GM20431 (cell line): ENCODE measurements at regions not wholly inside any gene's neighbourhood (a gene's known extent, or its start where the extent isn't known, plus 50 kb on each side); places are given as distances from the start of the nearest gene placed in this dataset.
"Not testable (repeated sequence)": the region's sequence is repeated elsewhere in the genome, so short reads cannot be mapped to it uniquely, and the experiment has no call there.

ENCODE experiments used
- in situ Hi-C: fragments of 300-500 bp; cut with MseI, MboI; formaldehyde crosslinking; loops from one replicate; pipeline ENCODE4 v1.15.0; 2020; ENCODE audit warnings: low sequenced_read_pairs; ENCODE audit not compliant: unreplicated experiment

GRCh38 chr9:28135549-28135948, 562.3 kb upstream of the C9orf72 start:
- in situ Hi-C loops = no loop called here

GRCh38 chr9:28136113-28136512, 562.8 kb upstream of the C9orf72 start:
- in situ Hi-C loops = no loop called here

- in situ Hi-C loops = not testable (repeated sequence)
These were observed 574.1 kb upstream of the C9orf72 start for GRCh38 chr9:28147430-28147829.

- in situ Hi-C loops = not testable (repeated sequence)
These were observed 574.8 kb upstream of the C9orf72 start for GRCh38 chr9:28147923-28148597.

GRCh38 chr9:28149361-28150050, 576.2 kb upstream of the C9orf72 start:
- in situ Hi-C loops = not testable (repeated sequence)

GRCh38 chr9:28155067-28155466, 581.8 kb upstream of the C9orf72 start:
- in situ Hi-C loops = no loop called here

- in situ Hi-C loops = no loop called here
These were observed 582.4 kb upstream of the C9orf72 start for GRCh38 chr9:28155671-28156070.

GRCh38 chr9:28158451-28158850, 585.2 kb upstream of the C9orf72 start:
- in situ Hi-C loops = no loop called here

GRCh38 chr9:28163619-28164018, 590.3 kb upstream of the C9orf72 start:
- in situ Hi-C loops = no loop called here

- in situ Hi-C loops = no loop called here
These were observed 592.9 kb upstream of the C9orf72 start for GRCh38 chr9:28166179-28166578.

- in situ Hi-C loops = no loop called here
These were observed 603.9 kb upstream of the C9orf72 start for GRCh38 chr9:28177142-28177541.

- in situ Hi-C loops = no loop called here
These were observed 604.6 kb upstream of the C9orf72 start for GRCh38 chr9:28177925-28178324.

GRCh38 chr9:28179893-28180292, 606.6 kb upstream of the C9orf72 start:
- in situ Hi-C loops = no loop called here

GRCh38 chr9:28190981-28191380, 617.7 kb upstream of the C9orf72 start:
- in situ Hi-C loops = no loop called here

GRCh38 chr9:28197653-28198052, 624.4 kb upstream of the C9orf72 start:
- in situ Hi-C loops = no loop called here

GRCh38 chr9:28203036-28203435, 629.8 kb upstream of the C9orf72 start:
- in situ Hi-C loops = no loop called here

GRCh38 chr9:28206280-28206679, 633.0 kb upstream of the C9orf72 start:
- in situ Hi-C loops = no loop called here

- in situ Hi-C loops = no loop called here
These were observed 634.4 kb upstream of the C9orf72 start for GRCh38 chr9:28207657-28208056.

- in situ Hi-C loops = no loop called here
These were observed 635.8 kb upstream of the C9orf72 start for GRCh38 chr9:28209130-28209529.

GRCh38 chr9:28212979-28213378, 639.7 kb upstream of the C9orf72 start:
- in situ Hi-C loops = no loop called here

GRCh38 chr9:28215536-28216299, 642.4 kb upstream of the C9orf72 start:
- in situ Hi-C loops = no loop called here
